Gastroesophageal sphincter (tissue), 4 donors: ENCODE measurements at regions not wholly inside any gene's neighbourhood (a gene's known extent, or its start where the extent isn't known, plus 50 kb on each side); places are given as distances from the start of the nearest gene placed in this dataset.
"Not testable (repeated sequence)": the region's sequence is repeated elsewhere in the genome, so short reads cannot be mapped to it uniquely, and the experiment has no call there.

Source experiments
- ATAC-seq: fragments of 150-250 bp; one replicate; pipeline ENCODE4 v1.9.1; 2016; ENCODE audit warnings: mild to moderate bottlenecking, moderate library complexity
- H3K27ac ChIP-seq, 4 donors: fragments of 200-600 bp; sonication (generic) in 3 of 4; 1 replicate in 3 of 4; 2 replicates in 1 of 4; pipeline ENCODE4 v1.5.1; 2016 to 2019
- H3K27me3 ChIP-seq: fragments of 200-600 bp; sonication (generic); one replicate; pipeline ENCODE4 v1.5.1; 2019
- H3K36me3 ChIP-seq, 2 donors: fragments of 200-600 bp; sonication (generic); one replicate each; pipeline ENCODE4 v1.5.1; 2019; ENCODE audit warnings: control low read depth in 1 of 2
- H3K4me1 ChIP-seq, 3 donors: fragments of 200-600 bp; sonication (generic); 1 replicate in 2 of 3; 2 replicates in 1 of 3; pipeline ENCODE4 v1.5.1; 2016 to 2019; ENCODE audit warnings: control low read depth in 2 of 3
- H3K4me3 ChIP-seq, 2 donors: fragments of 200-600 bp; sonication (generic); one replicate each; pipeline ENCODE4 v1.5.1; 2019; ENCODE audit warnings: mild to moderate bottlenecking in 1 of 2, moderate library complexity in 1 of 2
- H3K9me3 ChIP-seq, 3 donors: fragments of 200-600 bp; sonication (generic); one replicate each; pipeline ENCODE4 v1.5.1; 2017 to 2019; ENCODE audit warnings: control low read depth in 2 of 3
- CTCF ChIP-seq, 4 experiments: fragments of 200-600 bp in 2 of 4; fragments of 450-650 bp in 2 of 4; sonication (generic) in 1 of 4; IDR thresholded peaks; one replicate each; pipeline ENCODE4 v1.5.1; 2017 to 2019; ENCODE audit warnings: antibody characterized with exemption in 4 of 4, mild to moderate bottlenecking in 2 of 4, moderate library complexity in 2 of 4
- EP300 ChIP-seq: sonication (generic); formaldehyde crosslinking; IDR thresholded peaks from one replicate; pipeline ENCODE4 v1.6.1; 2017; ENCODE audit warnings: antibody characterized with exemption, mild to moderate bottlenecking
- POLR2A ChIP-seq, 2 donors: fragments of 450-650 bp; IDR thresholded peaks; one replicate each; pipeline ENCODE4 v1.6.1; 2017; ENCODE audit warnings: antibody characterized with exemption in 2 of 2, mild to moderate bottlenecking in 2 of 2, moderate library complexity in 1 of 2
- POLR2AphosphoS5 ChIP-seq: sonication (generic); formaldehyde crosslinking; IDR thresholded peaks from one replicate; pipeline ENCODE4 v1.6.1; 2017; ENCODE audit warnings: antibody characterized with exemption
- WGBS, 2 donors: methylation state at CpG; one replicate each; pipeline ENCODE4 v1.1.5; 2018; ENCODE audit warnings: low coverage in 1 of 2; 5-methylcytosine and 5-hydroxymethylcytosine counted together

GRCh38 chr5:158451993-158452672, 593.2 kb upstream of the CLINT1 start:
- 80 to 83% methylated on average over 3 to 13 of the region's 13 CpGs for WGBS, 2 donors
- no peaks in the 10 kb centered on the region for H3K36me3 ChIP-seq
- TF ChIP-seq POLR2AphosphoS5 (no peak), CTCF (IDR thresholded peaks at IDR 0.05) (no peak), POLR2A (IDR thresholded peaks at IDR 0.05) (no peak), EP300 (no peak)
- no peaks in the 10 kb centered on the region for H3K27me3 ChIP-seq
- H3K4me3 ChIP-seq = no peak overlapping the region
- H3K4me1 ChIP-seq = peaks cover 0 to 10% (median 3%) of the 10 kb centered on the region in 3 donors
- H3K9me3 ChIP-seq = no peaks in the 10 kb centered on the region
- no peak for ATAC-seq
- H3K27ac ChIP-seq = peak overlapping the region in 3 of 4 donors; percentile 38 to 65 (median 44)

GRCh38 chr5:158451203-158451992, 592.5 kb upstream of the CLINT1 start:
- no peak overlapping the region for H3K4me3 ChIP-seq
- peak; percentile 71 for ATAC-seq
- no peaks in the 10 kb centered on the region for H3K9me3 ChIP-seq
- peak overlapping the region in 3 of 4 donors; percentile 38 to 65 (median 58) for H3K27ac ChIP-seq
- TF ChIP-seq POLR2AphosphoS5 (no peak), POLR2A (IDR thresholded peaks at IDR 0.05) (no peak), CTCF (IDR thresholded peaks at IDR 0.05) (no peak), EP300 (no peak)
- H3K36me3 ChIP-seq = no peaks in the 10 kb centered on the region
- 36 to 41% methylated on average over 8 of the region's 8 CpGs for WGBS, 2 donors
- H3K4me1 ChIP-seq = peaks cover 0 to 10% (median 3%) of the 10 kb centered on the region in 3 donors
- H3K27me3 ChIP-seq = no peaks in the 10 kb centered on the region

DNA sequence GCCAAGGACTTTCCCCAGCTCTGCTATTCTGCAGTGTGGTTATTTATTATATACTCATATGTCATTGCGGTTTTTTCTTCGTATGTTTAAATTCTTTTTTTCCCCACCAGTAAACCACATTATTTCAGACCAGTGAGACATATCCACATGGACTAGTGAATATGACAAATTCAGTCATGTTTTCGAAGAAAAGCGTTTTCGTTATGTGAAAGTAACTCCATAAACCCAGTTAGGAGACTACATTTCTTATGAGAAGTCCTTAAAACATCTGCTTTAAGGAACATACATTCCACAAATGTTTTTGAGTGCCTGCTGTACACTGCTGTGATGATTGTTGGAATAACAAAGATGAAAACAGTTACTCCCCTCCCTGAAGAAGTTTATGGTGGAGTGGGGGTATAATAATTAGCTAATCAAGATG, 591.8 kb upstream of the CLINT1 start:
- TF ChIP-seq CTCF (IDR thresholded peaks at IDR 0.05) (no peak), POLR2AphosphoS5 (no peak), POLR2A (IDR thresholded peaks at IDR 0.05) (no peak), EP300 (no peak)
- WGBS, 2 donors = 80 to 85% methylated on average over 5 of the region's 5 CpGs
- Histone ChIP-seq H3K27me3 (no peaks in the 10 kb centered on the region), H3K36me3 (no peaks in the 10 kb centered on the region), H3K4me3 (no peak overlapping the region), H3K4me1 (peaks cover 0 to 10% (median 3%) of the 10 kb centered on the region in 3 donors), H3K9me3 (peaks cover 0 to under 1% (median 0%) of the 10 kb centered on the region in 3 donors), H3K27ac (peak overlapping the region in 3 of 4 donors; percentile 38 to 58 (median 54))
- ATAC-seq = no peak

DNA sequence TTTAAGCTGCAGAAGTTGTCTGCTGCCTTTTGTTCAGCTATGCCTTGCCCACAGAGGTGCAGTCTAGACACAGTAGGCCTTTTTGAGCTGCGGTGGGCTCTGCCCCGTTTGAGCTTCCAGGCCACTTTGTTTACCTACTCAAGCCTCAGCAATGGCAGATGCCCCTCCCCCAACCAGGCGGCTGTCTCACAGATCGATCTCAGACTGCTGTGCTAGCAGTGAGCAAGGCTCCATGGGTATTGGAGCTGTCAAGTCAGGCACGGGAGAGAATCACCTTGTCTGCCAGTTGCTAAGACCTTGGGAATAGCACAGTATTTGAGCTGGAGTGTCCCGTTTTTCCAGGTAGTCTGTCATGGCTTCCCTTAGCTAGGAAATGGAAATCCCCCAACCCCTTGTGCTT, 587.8 kb upstream of the CLINT1 start:
- WGBS, 2 donors = 100% methylated on average over 1 of the region's 6 CpGs; no CpG with 5 or more reads in 1 of the 2 donors
- H3K4me1 ChIP-seq = peaks cover 0 to 10% (median 3%) of the 10 kb centered on the region in 3 donors
- not testable (repeated sequence) for ATAC-seq, H3K36me3 ChIP-seq, H3K27ac ChIP-seq, H3K27me3 ChIP-seq, H3K4me3 ChIP-seq
- peaks cover 0 to 31% (median 0%) of the 10 kb centered on the region in 3 donors for H3K9me3 ChIP-seq

DNA sequence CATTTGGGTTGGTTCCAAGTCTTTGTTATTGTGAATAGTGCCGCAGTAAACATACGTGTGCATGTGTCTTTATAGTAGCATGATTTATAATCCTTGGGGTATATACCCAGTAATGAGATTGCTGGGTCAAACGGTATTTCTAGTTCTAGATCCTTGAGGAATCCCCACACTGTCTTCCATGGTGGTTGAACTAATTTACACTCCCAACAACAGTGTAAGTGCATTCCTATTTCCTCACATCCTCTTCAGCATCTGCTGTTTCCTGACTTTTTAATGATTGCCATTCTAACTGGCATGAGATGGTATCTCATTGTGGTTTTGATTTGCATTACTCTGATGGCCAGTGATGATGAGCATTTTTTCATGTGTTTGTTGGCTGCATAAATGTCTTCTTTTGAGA, 580.3 kb upstream of the CLINT1 start:
- H3K36me3 ChIP-seq, ATAC-seq, H3K4me3 ChIP-seq, H3K4me1 ChIP-seq, H3K27ac ChIP-seq, H3K27me3 ChIP-seq: not testable (repeated sequence)
- 86 to 100% methylated on average over 3 of the region's 3 CpGs for WGBS, 2 donors
- H3K9me3 ChIP-seq = peaks cover 0 to 16% (median 0%) of the 10 kb centered on the region in 3 donors
